Neural cell (in vitro differentiated cells): ENCODE measurements at regions not wholly inside any gene's neighbourhood (a gene's known extent, or its start where the extent isn't known, plus 50 kb on each side); places are given as distances from the start of the nearest gene placed in this dataset.

ENCODE experiments used
- H2AFZ ChIP-seq: fragments of 200-600, 300-800 bp; sonication (generic), shearing (Covaris generic); 2 replicates; pipeline ENCODE4 v1.6.0; 2014; ENCODE audit warnings: low read depth, mild to moderate bottlenecking, antibody characterized with exemption, low read length, moderate library complexity
- H3F3A ChIP-seq: fragments of 200-600 bp; shearing (Covaris generic); 2 replicates; pipeline ENCODE4 v1.6.1; 2016; ENCODE audit warnings: mild to moderate bottlenecking, moderate library complexity, mixed read lengths, antibody characterized with exemption, low read length; ENCODE audit not compliant: insufficient read depth, poor library complexity, severe bottlenecking
- H3K27ac ChIP-seq: fragments of 200-600, 300-800 bp; sonication (generic), shearing (Covaris generic); 2 replicates; pipeline ENCODE4 v1.5.1; 2014; ENCODE audit warnings: mild to moderate bottlenecking, low read length, moderate library complexity
- H3K27me3 ChIP-seq: fragments of 300-800, 200-600 bp; sonication (generic), shearing (Covaris generic); 2 replicates; pipeline ENCODE4 v1.6.0; 2014; ENCODE audit warnings: mild to moderate bottlenecking, low read depth, low read length, moderate library complexity; ENCODE audit not compliant: insufficient read depth
- H3K36me3 ChIP-seq: fragments of 300-800, 200-600 bp; sonication (generic), shearing (Covaris generic); 2 replicates; pipeline ENCODE4 v1.5.1; 2014; ENCODE audit warnings: mild to moderate bottlenecking, antibody characterized with exemption, low read length, moderate library complexity; ENCODE audit not compliant: insufficient read depth
- H3K4me2 ChIP-seq: fragments of 300-800, 200-600 bp; sonication (generic), shearing (Covaris generic); 2 replicates; pipeline ENCODE4 v1.6.0; 2014; ENCODE audit warnings: mild to moderate bottlenecking, low read length
- H3K4me3 ChIP-seq: fragments of 300-800, 200-600 bp; sonication (generic), shearing (Covaris generic); 2 replicates; pipeline ENCODE4 v1.5.1; 2014; ENCODE audit warnings: mild to moderate bottlenecking, low read length, moderate library complexity
- H3K79me2 ChIP-seq: fragments of 200-600 bp; shearing (Covaris generic); replicated peaks from 2 replicates; pipeline ENCODE4 v1.6.0; 2014; ENCODE audit warnings: mild to moderate bottlenecking, low read length, moderate library complexity; ENCODE audit not compliant: insufficient read depth
- H3K9ac ChIP-seq: fragments of 300-800, 200-600 bp; sonication (generic), shearing (Covaris generic); 2 replicates; pipeline ENCODE4 v1.6.1; 2016; ENCODE audit warnings: mild to moderate bottlenecking, low read length, mixed read lengths
- H3K9me2 ChIP-seq: fragments of 200-600 bp; shearing (Covaris generic); 2 replicates; pipeline ENCODE4 v1.6.1; 2016; ENCODE audit warnings: mild to moderate bottlenecking, low read length, mixed read lengths; ENCODE audit not compliant: insufficient read depth
- H3K9me3 ChIP-seq: fragments of 200-600, 300-800 bp; sonication (generic), shearing (Covaris generic); 2 replicates; pipeline ENCODE4 v1.6.1; 2016; ENCODE audit warnings: mild to moderate bottlenecking, mixed run types, low read length, moderate library complexity, mixed read lengths
- H4K20me1 ChIP-seq: fragments of 200-600 bp; shearing (Covaris generic); 2 replicates; pipeline ENCODE4 v1.6.1; 2016; ENCODE audit warnings: mild to moderate bottlenecking, mixed run types; ENCODE audit not compliant: insufficient read depth
- EP300 ChIP-seq: fragments of 450-650 bp; conservative IDR thresholded peaks from 2 replicates; pipeline ENCODE4 v1.6.1; 2014; ENCODE audit warnings: antibody characterized with exemption, mild to moderate bottlenecking, moderate library complexity; ENCODE audit not compliant: poor library complexity, severe bottlenecking
- EZH2 ChIP-seq: fragments of 200-600, 300-800 bp; shearing (Covaris generic), sonication (generic); IDR thresholded peaks from 2 replicates; pipeline ENCODE4 v1.6.1; 2014; ENCODE audit warnings: antibody characterized with exemption, low read length, borderline replicate concordance, mild to moderate bottlenecking; ENCODE audit not compliant: insufficient read depth, poor library complexity, severe bottlenecking
- MXI1 ChIP-seq: fragments of 450-650 bp; conservative IDR thresholded peaks from 2 replicates; pipeline ENCODE4 v1.6.1; 2014; ENCODE audit warnings: antibody characterized with exemption, mild to moderate bottlenecking; ENCODE audit not compliant: poor library complexity, severe bottlenecking
- POLR2AphosphoS5 ChIP-seq: IDR thresholded peaks from 2 replicates; pipeline ENCODE4 v1.6.1; 2012
- RAD21 ChIP-seq: fragments of 450-650 bp; conservative IDR thresholded peaks from 2 replicates; pipeline ENCODE4 v1.6.1; 2014; ENCODE audit warnings: antibody characterized with exemption, mild to moderate bottlenecking, moderate library complexity
- SMC3 ChIP-seq: fragments of 450-650 bp; conservative IDR thresholded peaks from 2 replicates; pipeline ENCODE4 v1.6.1; 2014; ENCODE audit warnings: antibody characterized with exemption, mild to moderate bottlenecking, moderate library complexity; ENCODE audit not compliant: poor library complexity
- TAF1 ChIP-seq: IDR thresholded peaks from 2 replicates; pipeline ENCODE4 v1.6.1; 2012; ENCODE audit warnings: low read depth
- TF ChIP-seq, protein P1 (sequence below): IDR thresholded peaks from 2 replicates; pipeline ENCODE4 v1.6.1; 2012; ENCODE audit warnings: borderline replicate concordance

- Histone ChIP-seq H3K4me2 (no peak overlapping the region), H3K36me3 (no peaks in the 10 kb centered on the region)
These were observed 706.0 kb downstream of the KCNJ3 start for GRCh38 chr2:155404433-155405002.

GRCh38 chr2:155393406-155393805 is 694.9 kb downstream of the KCNJ3 start:
- no peaks in the 10 kb centered on the region for H3K36me3 ChIP-seq
- no peak overlapping the region for H3K4me3 ChIP-seq
- H3F3A ChIP-seq = no peaks in the 10 kb centered on the region
- no peaks in the 10 kb centered on the region for H4K20me1 ChIP-seq
- no peak overlapping the region for H3K4me2 ChIP-seq
- H3K9me2 ChIP-seq = no peaks in the 10 kb centered on the region
- no peak overlapping the region for H2AFZ ChIP-seq
- H3K27me3 ChIP-seq = no peaks in the 10 kb centered on the region
- no peak overlapping the region for H3K27ac ChIP-seq
- H3K79me2 ChIP-seq = no peaks in the 10 kb centered on the region
- H3K9ac ChIP-seq = no peak overlapping the region
- no peak for TF ChIP-seq TAF1
- no peak for TF ChIP-seq EZH2
- TF ChIP-seq, protein P1, sequence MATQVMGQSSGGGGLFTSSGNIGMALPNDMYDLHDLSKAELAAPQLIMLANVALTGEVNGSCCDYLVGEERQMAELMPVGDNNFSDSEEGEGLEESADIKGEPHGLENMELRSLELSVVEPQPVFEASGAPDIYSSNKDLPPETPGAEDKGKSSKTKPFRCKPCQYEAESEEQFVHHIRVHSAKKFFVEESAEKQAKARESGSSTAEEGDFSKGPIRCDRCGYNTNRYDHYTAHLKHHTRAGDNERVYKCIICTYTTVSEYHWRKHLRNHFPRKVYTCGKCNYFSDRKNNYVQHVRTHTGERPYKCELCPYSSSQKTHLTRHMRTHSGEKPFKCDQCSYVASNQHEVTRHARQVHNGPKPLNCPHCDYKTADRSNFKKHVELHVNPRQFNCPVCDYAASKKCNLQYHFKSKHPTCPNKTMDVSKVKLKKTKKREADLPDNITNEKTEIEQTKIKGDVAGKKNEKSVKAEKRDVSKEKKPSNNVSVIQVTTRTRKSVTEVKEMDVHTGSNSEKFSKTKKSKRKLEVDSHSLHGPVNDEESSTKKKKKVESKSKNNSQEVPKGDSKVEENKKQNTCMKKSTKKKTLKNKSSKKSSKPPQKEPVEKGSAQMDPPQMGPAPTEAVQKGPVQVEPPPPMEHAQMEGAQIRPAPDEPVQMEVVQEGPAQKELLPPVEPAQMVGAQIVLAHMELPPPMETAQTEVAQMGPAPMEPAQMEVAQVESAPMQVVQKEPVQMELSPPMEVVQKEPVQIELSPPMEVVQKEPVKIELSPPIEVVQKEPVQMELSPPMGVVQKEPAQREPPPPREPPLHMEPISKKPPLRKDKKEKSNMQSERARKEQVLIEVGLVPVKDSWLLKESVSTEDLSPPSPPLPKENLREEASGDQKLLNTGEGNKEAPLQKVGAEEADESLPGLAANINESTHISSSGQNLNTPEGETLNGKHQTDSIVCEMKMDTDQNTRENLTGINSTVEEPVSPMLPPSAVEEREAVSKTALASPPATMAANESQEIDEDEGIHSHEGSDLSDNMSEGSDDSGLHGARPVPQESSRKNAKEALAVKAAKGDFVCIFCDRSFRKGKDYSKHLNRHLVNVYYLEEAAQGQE = no peak
- TF ChIP-seq MXI1 = no peak
- TF ChIP-seq RAD21 = no peak
- TF ChIP-seq SMC3 = no peak
- no peak for TF ChIP-seq EP300
- no peaks in the 10 kb centered on the region for H3K9me3 ChIP-seq

More at GRCh38 chr2:155404433-155405002, 706.0 kb downstream of the KCNJ3 start:
- H3K9me3 ChIP-seq = no peaks in the 10 kb centered on the region
- H4K20me1 ChIP-seq = no peaks in the 10 kb centered on the region
- no peaks in the 10 kb centered on the region for H3K79me2 ChIP-seq
- H3K27me3 ChIP-seq = no peaks in the 10 kb centered on the region
- no peak overlapping the region for H2AFZ ChIP-seq
- H3F3A ChIP-seq = no peaks in the 10 kb centered on the region
- no peaks in the 10 kb centered on the region for H3K9me2 ChIP-seq
- TF ChIP-seq TAF1 = no peak
- no peak for TF ChIP-seq POLR2AphosphoS5
- no peak overlapping the region for H3K27ac ChIP-seq
- no peak overlapping the region for H3K4me3 ChIP-seq
- no peak overlapping the region for H3K9ac ChIP-seq

GRCh38 chr2:155391613-155392130 is 693.2 kb downstream of the KCNJ3 start:
- no peaks in the 10 kb centered on the region for H3K36me3 ChIP-seq

More at GRCh38 chr2:155391613-155392130, 693.2 kb downstream of the KCNJ3 start:
- Histone ChIP-seq H3F3A (no peaks in the 10 kb centered on the region), H3K4me2 (no peak overlapping the region), H2AFZ (no peak overlapping the region), H3K9me3 (no peaks in the 10 kb centered on the region), H3K9me2 (no peaks in the 10 kb centered on the region), H3K27me3 (no peaks in the 10 kb centered on the region), H4K20me1 (no peaks in the 10 kb centered on the region), H3K79me2 (no peaks in the 10 kb centered on the region), H3K4me3 (no peak overlapping the region), H3K9ac (no peak overlapping the region), H3K27ac (no peak overlapping the region)
- TF ChIP-seq POLR2AphosphoS5 (no peak), EZH2 (no peak)
